Lower lobe of right lung (tissue), 2 donors: ENCODE measurements at regions not wholly inside any gene's neighbourhood (a gene's known extent, or its start where the extent isn't known, plus 50 kb on each side); places are given as distances from the start of the nearest gene placed in this dataset.

Experiments
- ATAC-seq, 2 donors: fragments of 200-7000 bp; cut with Tn5 transposase; one replicate each; pipeline ENCODE4 v1.9.1; 2020 to 2022; ENCODE audit warnings: mild to moderate bottlenecking in 2 of 2, moderate library complexity in 2 of 2
- DNase-seq: peaks from one replicate; pipeline ENCODE4 v3.0.0-alpha.2; 2020
- H3K27ac ChIP-seq: fragments of 200-600 bp; one replicate; pipeline ENCODE4 v1.8.0; 2022
- H3K27me3 ChIP-seq: fragments of 200-600 bp; one replicate; pipeline ENCODE4 v1.8.0; 2022; ENCODE audit warnings: low read depth
- H3K36me3 ChIP-seq: fragments of 200-600 bp; one replicate; pipeline ENCODE4 v1.8.0; 2022; ENCODE audit warnings: mild to moderate bottlenecking
- H3K4me1 ChIP-seq: fragments of 200-600 bp; one replicate; pipeline ENCODE4 v1.8.0; 2022
- H3K4me3 ChIP-seq: fragments of 200-600 bp; one replicate; pipeline ENCODE4 v1.8.0; 2022; ENCODE audit warnings: mild to moderate bottlenecking
- H3K9me3 ChIP-seq: fragments of 200-600 bp; one replicate; pipeline ENCODE4 v1.8.0; 2022
- intact Hi-C: fragments of 100-400 bp; cut with DNase I; formaldehyde crosslinking; loops from one replicate; pipeline ENCODE4 v1.11.0; 2022
- TF ChIP-seq, protein P1 (sequence below): fragments of 200-600 bp; IDR thresholded peaks from one replicate; pipeline ENCODE4 v1.8.0; 2022; ENCODE audit warnings: antibody characterized with exemption, mild to moderate bottlenecking
- donor health status: DM: no; HTN: yes; CAD: no; lungs with severe emphysema.

DNA sequence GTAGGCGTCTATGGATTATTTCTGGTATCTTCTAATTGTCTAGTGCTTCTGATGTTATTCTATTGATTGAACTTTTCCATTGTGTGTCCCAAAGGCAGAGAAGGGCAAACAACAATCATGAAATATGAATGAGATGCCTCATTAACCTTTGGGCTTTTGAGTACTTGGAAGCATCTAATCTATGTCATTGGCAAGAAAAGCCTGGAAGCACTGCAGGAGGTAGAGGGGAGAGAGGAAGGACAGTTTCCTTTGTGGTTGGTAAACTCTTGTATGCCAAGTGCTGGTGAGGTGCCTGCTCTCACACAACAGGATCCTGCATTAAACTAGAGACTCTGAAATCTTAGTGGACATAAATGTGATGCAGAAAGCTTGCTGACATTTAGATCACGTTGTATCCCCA lies 155.2 kb upstream of the TPK1 start:
- H3K27ac ChIP-seq: no peak overlapping the region
- TF ChIP-seq, protein P1, sequence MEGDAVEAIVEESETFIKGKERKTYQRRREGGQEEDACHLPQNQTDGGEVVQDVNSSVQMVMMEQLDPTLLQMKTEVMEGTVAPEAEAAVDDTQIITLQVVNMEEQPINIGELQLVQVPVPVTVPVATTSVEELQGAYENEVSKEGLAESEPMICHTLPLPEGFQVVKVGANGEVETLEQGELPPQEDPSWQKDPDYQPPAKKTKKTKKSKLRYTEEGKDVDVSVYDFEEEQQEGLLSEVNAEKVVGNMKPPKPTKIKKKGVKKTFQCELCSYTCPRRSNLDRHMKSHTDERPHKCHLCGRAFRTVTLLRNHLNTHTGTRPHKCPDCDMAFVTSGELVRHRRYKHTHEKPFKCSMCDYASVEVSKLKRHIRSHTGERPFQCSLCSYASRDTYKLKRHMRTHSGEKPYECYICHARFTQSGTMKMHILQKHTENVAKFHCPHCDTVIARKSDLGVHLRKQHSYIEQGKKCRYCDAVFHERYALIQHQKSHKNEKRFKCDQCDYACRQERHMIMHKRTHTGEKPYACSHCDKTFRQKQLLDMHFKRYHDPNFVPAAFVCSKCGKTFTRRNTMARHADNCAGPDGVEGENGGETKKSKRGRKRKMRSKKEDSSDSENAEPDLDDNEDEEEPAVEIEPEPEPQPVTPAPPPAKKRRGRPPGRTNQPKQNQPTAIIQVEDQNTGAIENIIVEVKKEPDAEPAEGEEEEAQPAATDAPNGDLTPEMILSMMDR: no peak
- H3K36me3 ChIP-seq: no peaks in the 10 kb centered on the region
- H3K4me1 ChIP-seq: no peaks in the 10 kb centered on the region
- no peak overlapping the region for H3K4me3 ChIP-seq
- intact Hi-C loops: no loop called here
- no peak for ATAC-seq
- no peak for DNase-seq
- no peaks in the 10 kb centered on the region for H3K9me3 ChIP-seq
- H3K27me3 ChIP-seq: no peaks in the 10 kb centered on the region

DNA sequence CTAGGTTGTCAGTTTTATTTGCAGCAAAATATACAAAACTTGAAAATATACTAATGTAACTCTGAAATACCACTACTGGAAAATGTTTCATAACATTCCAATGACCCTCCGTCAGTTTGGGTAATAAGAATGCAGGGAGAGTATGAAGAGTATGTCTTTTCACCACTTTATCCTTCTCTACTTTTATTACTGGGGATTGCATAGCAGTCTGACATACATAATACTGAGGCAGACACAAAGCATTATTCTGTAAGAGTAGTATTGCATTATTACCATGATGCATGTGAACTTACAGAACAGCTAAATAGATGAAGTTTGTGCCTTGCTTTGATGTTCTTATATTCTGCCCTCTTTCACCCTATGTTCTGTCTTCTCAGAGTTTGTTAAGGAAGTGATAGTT lies 151.8 kb upstream of the TPK1 start:
- TF ChIP-seq, protein P1: no peak
- ATAC-seq (no peak), DNase-seq (no peak)
- Histone ChIP-seq H3K4me1 (no peaks in the 10 kb centered on the region), H3K27me3 (no peaks in the 10 kb centered on the region), H3K27ac (no peak overlapping the region), H3K9me3 (no peaks in the 10 kb centered on the region), H3K36me3 (no peaks in the 10 kb centered on the region), H3K4me3 (no peak overlapping the region)
- intact Hi-C loops: no loop called here

GRCh38 chr7:144982133-144982532 lies 146.3 kb upstream of the TPK1 start:
- H3K27me3 ChIP-seq: no peaks in the 10 kb centered on the region
- no peaks in the 10 kb centered on the region for H3K9me3 ChIP-seq
- TF ChIP-seq, protein P1: no peak
- H3K4me3 ChIP-seq: no peak overlapping the region
- ATAC-seq (no peak), DNase-seq (no peak)
- no peaks in the 10 kb centered on the region for H3K36me3 ChIP-seq
- no peaks in the 10 kb centered on the region for H3K4me1 ChIP-seq
- intact Hi-C loops: no loop called here
- H3K27ac ChIP-seq: no peak overlapping the region

DNA sequence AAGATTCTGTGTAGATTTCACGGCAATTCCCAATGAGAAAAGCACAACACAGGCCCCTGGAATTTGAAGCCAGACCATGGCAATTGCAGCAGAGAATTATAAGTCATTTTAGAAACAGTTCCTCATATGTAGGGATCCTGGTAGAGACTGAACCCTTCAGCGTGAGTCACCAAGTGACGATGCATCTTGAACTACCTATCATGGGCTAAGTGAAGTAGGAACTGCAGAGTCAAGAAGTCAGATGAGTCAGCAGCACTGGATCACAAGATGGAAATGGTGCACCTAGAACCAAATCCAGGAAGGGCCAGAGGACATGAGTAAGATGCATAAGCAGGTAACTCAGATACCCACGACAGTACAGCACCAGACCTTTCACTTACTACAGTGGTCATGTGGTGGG lies 140.0 kb upstream of the TPK1 start:
- no peak overlapping the region for H3K4me3 ChIP-seq
- DNase-seq (no peak), ATAC-seq (no peak)
- TF ChIP-seq, protein P1: no peak
- H3K4me1 ChIP-seq: no peaks in the 10 kb centered on the region
- no peaks in the 10 kb centered on the region for H3K27me3 ChIP-seq
- no peak overlapping the region for H3K27ac ChIP-seq
- no peaks in the 10 kb centered on the region for H3K36me3 ChIP-seq
- intact Hi-C loops: no loop called here
- no peaks in the 10 kb centered on the region for H3K9me3 ChIP-seq

DNA sequence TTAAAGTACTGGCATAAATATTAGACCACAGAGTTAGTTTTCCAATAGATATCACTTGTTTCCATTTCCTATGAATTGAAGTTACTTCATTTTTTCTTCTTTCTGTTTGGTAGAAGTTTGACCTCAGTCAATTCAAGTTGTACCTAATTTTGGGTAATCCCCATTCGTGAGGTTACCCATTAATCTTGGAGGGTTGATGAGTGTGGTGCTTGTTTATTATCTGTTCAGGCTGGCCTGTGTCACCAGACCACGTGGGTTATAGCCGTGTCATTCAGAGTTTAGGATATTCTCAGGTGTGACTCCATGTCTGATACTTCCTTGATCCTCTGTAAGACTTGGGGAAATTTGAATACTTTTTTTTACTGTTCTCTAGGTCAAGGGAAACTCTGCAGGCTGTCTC lies 133.9 kb upstream of the TPK1 start:
- no peak for ATAC-seq
- no peaks in the 10 kb centered on the region for H3K27me3 ChIP-seq
- no peaks in the 10 kb centered on the region for H3K36me3 ChIP-seq
- TF ChIP-seq, protein P1: no peak
- no peak for DNase-seq
- H3K4me1 ChIP-seq: no peaks in the 10 kb centered on the region
- H3K4me3 ChIP-seq: no peak overlapping the region
- intact Hi-C loops: no loop called here
- H3K27ac ChIP-seq: no peak overlapping the region
- no peaks in the 10 kb centered on the region for H3K9me3 ChIP-seq

DNA sequence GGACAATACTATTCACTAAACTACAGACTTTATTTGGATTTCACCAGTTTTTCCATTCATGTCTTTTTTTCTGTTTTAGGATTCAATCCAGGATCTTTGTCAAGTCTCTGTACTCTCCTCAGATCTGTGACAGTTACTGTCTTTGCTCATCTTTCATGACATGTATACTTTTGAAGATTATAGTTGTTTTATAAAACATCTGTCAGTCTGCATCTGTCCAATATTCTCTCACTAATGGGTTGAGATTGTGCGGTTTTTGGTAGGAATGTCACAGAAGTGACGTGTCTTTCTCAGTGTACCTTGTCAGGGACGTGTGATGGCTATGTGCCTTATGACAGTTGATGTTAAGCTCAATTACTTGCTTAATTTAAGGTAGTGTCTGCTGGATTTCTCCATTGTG lies 124.9 kb upstream of the TPK1 start:
- TF ChIP-seq, protein P1: no peak

More for the DNA sequence above, 124.9 kb upstream of the TPK1 start:
- H3K27me3 ChIP-seq: no peaks in the 10 kb centered on the region
- DNase-seq: no peak
- H3K27ac ChIP-seq: no peak overlapping the region
- no peak overlapping the region for H3K4me3 ChIP-seq
- H3K4me1 ChIP-seq: no peaks in the 10 kb centered on the region
- intact Hi-C loops: no loop called here
- ATAC-seq: no peak
- no peaks in the 10 kb centered on the region for H3K36me3 ChIP-seq
- H3K9me3 ChIP-seq: no peaks in the 10 kb centered on the region
